DMS114 treated with DMSO at 0.1 percent for 48 hours (cell line): ENCODE measurements at regions not wholly inside any gene's neighbourhood (a gene's known extent, or its start where the extent isn't known, plus 50 kb on each side); places are given as distances from the start of the nearest gene placed in this dataset.
"Not testable (repeated sequence)": the region's sequence is repeated elsewhere in the genome, so short reads cannot be mapped to it uniquely, and the experiment has no call there.

Experiments used
- DNase-seq: peaks from one replicate; lab custom pipeline; 2025; ENCODE audit not compliant: unreplicated experiment; lab: John Stamatoyannopoulos, UW

DNA sequence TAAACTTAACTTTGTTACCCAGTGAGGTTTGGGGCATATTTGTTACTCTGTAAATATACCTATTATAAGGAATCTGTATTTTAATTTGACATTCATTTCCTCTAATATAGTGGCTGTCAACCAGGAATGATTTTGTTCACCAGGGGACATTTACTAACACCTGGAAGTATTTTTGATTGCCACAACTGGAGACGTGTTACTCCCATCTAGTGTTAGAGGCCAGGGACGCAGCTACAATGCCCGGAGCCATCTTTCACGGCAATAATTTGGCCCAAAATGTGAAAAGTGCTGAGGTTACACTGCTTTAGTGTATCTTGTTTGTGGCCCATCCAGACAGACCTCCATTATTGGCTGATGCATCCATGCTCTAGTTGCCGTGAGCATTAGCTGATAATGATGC, 881.3 kb upstream of the ATXN7L3B start:
- DNase-seq = no peak

DNA sequence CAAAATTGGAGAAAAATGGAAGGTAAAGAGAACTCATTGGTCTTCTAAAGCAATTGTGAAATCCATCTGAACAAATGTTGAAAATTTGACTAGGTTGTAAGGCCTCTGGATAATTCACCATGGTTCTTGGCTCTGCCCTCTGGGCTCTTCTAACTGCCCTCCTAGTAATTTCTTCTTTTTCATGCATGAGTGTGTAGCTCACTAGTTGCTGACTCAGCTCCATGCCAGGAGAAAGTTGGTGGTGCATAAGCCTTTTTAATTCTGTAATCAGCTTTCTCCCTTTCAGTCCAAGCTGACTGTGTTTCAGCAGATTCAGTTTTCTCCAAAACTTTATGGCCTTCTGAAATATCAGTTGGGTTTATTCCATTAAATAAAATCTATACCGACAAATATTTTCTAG, 877.8 kb upstream of the ATXN7L3B start:
- DNase-seq = no peak

DNA sequence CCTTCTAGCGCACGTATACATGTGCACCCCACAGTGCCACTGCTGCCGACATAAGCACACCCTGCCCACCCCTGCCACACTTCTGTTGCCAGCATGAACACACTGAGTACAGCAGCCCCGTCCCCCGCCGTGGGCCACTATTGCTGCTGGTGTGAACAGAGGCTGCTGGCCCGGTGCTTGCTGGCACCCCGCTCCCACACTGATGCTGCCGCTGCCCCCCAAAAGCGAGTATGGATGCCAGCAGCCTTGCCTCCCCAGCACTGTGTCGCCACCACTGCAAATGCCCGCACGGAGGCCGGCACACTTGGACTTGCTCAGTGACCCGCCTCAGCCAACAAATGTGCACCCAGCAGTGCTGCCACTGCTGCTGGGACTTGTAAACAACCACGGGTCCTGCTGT, 872.4 kb upstream of the ATXN7L3B start:
- DNase-seq = no peak

GRCh38 chr12:73671550-73671949, 866.1 kb upstream of the ATXN7L3B start:
- DNase-seq = not testable (repeated sequence)

DNA sequence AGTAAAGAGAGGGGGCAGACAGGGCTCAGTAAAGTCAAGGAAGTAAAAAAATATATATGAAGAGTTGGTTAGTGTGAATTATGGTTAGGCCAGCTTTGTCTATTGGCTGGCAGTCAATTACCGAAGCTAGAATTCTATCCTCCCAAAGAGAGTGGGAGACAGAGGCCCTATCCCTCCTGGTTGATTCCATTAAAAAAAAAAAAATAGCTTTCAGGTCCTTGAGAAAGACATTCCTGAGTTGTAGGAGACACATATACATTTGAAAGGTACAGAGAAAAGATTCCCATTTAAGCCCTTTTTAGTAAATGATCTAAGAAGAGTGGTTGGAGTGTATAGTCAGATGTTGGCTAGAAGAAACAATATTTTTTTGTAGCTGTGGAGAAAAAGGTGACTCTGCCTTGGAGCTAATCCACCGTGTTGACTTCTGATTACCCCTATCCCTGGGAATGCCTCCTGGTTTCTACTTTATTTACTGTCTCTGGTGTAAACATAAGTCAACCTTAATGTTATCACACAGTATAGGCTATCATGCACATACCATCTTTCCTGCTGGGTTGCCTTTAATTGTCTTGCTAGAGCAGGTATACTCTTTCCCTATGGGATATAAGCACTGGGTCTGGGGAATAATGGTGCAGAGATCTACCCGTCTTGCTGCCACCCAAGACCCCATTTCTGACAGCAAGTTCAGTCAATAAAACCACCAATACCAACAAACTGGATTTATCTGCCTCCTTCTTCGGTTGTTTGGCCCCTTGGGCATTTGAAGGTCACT, 859.9 kb upstream of the ATXN7L3B start:
- no peak for DNase-seq

DNA sequence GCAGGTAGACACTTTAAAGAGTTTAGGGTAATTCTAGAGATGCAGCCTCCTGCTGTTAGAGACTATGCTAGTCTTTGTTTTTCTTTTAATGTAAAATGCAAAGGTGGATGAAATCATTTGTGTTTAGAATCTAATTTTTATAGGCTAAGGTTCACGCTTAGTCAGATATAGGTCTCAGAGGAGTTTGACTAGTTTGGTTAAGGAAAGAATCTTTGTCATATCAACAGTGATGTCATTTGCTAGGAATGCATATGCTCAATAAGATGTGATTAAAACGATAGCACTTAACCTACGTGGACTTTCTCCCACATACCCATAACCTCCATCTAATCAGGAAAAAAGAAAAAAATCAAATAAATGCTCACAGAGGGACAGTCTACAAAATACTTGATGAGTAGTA, 859.3 kb upstream of the ATXN7L3B start:
- no peak for DNase-seq

GRCh38 chr12:73699318-73699717, 838.3 kb upstream of the ATXN7L3B start:
- DNase-seq = no peak

- no peak for DNase-seq
Measured at GRCh38 chr12:73714655-73715054, 823.0 kb upstream of the ATXN7L3B start.

DNA sequence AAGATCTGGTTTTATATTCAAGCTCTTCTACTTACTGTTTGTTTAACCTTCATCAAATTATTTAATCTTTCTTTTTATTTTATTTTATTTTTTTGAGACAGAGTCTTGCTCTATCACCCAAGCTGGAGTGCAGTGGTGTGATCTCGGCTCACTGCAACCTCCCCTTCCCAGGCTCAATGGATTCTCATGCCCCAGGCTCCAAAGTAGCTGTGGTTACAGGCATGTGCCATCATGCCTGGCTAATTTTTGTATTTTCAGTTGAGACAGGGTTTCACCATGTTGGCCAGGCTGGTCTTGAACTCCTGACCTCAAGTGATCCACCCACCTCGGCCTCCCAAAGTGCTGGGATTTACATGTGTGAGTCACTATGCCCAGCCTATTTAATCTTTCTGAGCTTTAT, 821.5 kb upstream of the ATXN7L3B start:
- not testable (repeated sequence) for DNase-seq

- no peak for DNase-seq
Measured at GRCh38 chr12:73719223-73719622, 818.4 kb upstream of the ATXN7L3B start.

DNA sequence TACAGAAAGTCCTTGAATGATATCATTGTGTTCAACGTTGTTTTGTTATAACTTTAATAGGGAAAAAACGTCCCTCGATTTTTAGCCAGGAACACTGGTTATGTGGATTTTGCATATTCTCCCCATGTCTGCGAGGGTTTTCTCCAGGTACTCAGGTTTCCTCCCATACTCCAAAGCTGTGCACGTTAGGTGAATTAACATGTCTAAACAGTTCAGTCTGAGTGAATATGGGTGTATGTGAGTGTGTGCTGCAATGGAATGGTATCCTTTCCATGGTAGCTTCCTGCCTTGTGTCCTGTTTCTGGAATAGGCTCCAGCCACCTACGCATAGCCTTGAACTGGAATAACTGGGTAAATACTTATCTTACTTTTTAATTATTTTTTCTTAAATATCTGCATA, 810.8 kb upstream of the ATXN7L3B start:
- no peak for DNase-seq

GRCh38 chr12:73731658-73732057, 806.0 kb upstream of the ATXN7L3B start:
- DNase-seq = no peak

- no peak for DNase-seq
Measured at GRCh38 chr12:73769337-73769736, 768.3 kb upstream of the ATXN7L3B start.

GRCh38 chr12:73798523-73798922, 739.1 kb upstream of the ATXN7L3B start:
- DNase-seq = no peak

DNA sequence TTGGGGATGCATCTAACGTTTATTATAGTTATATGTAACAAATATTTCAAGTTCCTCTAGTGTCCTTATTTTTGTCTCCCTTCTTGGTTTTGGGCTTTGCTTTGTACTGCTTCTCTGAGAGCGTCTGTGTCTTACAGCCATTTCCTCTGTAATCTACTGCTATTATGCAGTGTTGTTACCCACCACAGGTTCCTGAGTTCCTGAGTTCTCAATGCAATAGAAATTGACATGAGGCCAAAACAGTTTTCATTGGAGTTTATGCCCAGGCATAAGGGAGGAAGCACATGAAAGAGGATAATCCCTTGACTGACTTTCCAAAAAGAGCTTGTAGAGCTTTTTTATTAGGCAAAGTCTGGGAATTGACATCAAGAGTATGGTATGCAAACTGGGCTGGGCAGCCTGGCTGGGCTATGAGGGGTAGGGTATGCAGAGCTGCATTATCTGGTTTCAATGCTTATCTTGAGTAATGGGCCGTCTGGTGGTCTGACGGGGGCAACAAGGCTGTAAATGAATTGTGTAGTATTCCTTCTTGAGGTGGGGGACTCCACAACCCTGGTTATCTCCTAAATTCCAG, 722.5 kb upstream of the ATXN7L3B start:
- DNase-seq = no peak

- no peak for DNase-seq
Measured at GRCh38 chr12:73817161-73817560, 720.5 kb upstream of the ATXN7L3B start.

GRCh38 chr12:73833746-73834145, 703.9 kb upstream of the ATXN7L3B start:
- DNase-seq = no peak

GRCh38 chr12:73841963-73842362, 695.7 kb upstream of the ATXN7L3B start:
- DNase-seq = no peak

GRCh38 chr12:73863546-73863945, 674.1 kb upstream of the ATXN7L3B start:
- no peak for DNase-seq

- no peak for DNase-seq
Measured at GRCh38 chr12:73867147-73867546, 670.5 kb upstream of the ATXN7L3B start.

GRCh38 chr12:73877291-73877690, 660.3 kb upstream of the ATXN7L3B start:
- DNase-seq = not testable (repeated sequence)

DNA sequence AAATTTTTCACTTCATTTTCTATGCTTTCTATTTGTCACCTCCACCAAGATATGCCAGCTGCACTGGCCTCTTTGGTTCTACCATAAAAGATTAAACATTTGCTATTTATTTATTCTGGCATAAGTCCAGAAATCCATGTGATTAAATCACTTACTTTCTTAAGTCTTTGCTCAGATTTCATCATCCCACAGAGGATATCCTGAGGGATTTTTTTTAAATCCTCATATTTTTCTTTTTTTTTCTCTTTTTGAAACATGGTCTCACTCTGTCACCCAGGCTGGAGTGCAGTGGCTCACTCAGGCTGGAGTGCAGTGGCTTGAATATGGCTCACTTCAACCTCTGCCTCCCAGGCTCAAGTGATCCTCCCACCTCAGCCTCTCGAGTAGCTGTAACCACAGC, 645.4 kb upstream of the ATXN7L3B start:
- DNase-seq = no peak

GRCh38 chr12:73898645-73899044, 639.0 kb upstream of the ATXN7L3B start:
- no peak for DNase-seq
